ENCODE measurements at regions not wholly inside any gene's neighbourhood (a gene's known extent, or its start where the extent isn't known, plus 50 kb on each side); places are given as distances from the start of the nearest gene placed in this dataset.

DNA sequence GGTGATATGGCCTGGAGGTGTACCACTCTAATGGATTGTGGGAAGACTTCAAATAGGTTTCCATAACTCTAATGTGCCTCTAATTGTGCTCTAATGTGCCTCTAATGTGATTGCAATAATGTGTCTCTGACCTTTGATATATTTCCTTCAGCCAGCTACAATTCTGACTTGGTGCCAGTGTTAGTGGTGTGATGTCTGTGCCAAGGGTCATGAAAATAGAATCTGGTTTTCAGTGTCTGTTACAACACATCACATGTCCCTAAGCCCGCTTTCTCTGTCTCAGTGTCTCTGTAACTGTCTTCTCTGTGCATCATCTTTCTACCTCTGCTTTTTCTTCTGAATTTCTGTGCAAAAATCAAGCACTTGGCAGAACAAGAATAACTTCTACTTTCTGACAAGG is 77.2 kb upstream of the ECI2 start:
- TF ChIP-seq RAD21 (conservative IDR thresholded peaks at IDR 0.05), result no peak
- TF ChIP-seq, protein P1, sequence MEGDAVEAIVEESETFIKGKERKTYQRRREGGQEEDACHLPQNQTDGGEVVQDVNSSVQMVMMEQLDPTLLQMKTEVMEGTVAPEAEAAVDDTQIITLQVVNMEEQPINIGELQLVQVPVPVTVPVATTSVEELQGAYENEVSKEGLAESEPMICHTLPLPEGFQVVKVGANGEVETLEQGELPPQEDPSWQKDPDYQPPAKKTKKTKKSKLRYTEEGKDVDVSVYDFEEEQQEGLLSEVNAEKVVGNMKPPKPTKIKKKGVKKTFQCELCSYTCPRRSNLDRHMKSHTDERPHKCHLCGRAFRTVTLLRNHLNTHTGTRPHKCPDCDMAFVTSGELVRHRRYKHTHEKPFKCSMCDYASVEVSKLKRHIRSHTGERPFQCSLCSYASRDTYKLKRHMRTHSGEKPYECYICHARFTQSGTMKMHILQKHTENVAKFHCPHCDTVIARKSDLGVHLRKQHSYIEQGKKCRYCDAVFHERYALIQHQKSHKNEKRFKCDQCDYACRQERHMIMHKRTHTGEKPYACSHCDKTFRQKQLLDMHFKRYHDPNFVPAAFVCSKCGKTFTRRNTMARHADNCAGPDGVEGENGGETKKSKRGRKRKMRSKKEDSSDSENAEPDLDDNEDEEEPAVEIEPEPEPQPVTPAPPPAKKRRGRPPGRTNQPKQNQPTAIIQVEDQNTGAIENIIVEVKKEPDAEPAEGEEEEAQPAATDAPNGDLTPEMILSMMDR (IDR thresholded peaks at IDR 0.05; ENCODE audit: poor library complexity, severe bottlenecking), result no peak
